ENCODE measurements at regions not wholly inside any gene's neighbourhood (a gene's known extent, or its start where the extent isn't known, plus 50 kb on each side); places are given as distances from the start of the nearest gene placed in this dataset.

DNA sequence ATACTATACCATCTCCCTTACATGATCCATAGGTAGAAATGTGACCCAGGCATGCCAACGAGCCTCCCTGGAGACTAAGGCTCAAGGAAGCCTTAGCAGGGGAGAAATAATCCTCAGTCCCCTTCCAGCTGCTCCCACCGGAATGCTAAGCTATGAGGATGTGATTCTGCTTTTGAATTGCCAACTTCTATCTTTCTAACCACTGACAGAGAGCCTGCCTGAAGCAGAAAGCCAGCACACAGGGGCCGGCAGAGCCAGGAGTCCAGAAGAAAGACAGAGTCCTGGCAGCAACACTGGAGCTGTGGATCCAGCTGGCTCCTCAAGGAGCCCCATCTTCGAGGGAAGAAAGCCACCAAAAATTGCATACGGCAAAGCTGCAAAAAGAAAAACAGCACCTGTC is 579.6 kb upstream of the CDH5 start:
- TF ChIP-seq, protein P1, sequence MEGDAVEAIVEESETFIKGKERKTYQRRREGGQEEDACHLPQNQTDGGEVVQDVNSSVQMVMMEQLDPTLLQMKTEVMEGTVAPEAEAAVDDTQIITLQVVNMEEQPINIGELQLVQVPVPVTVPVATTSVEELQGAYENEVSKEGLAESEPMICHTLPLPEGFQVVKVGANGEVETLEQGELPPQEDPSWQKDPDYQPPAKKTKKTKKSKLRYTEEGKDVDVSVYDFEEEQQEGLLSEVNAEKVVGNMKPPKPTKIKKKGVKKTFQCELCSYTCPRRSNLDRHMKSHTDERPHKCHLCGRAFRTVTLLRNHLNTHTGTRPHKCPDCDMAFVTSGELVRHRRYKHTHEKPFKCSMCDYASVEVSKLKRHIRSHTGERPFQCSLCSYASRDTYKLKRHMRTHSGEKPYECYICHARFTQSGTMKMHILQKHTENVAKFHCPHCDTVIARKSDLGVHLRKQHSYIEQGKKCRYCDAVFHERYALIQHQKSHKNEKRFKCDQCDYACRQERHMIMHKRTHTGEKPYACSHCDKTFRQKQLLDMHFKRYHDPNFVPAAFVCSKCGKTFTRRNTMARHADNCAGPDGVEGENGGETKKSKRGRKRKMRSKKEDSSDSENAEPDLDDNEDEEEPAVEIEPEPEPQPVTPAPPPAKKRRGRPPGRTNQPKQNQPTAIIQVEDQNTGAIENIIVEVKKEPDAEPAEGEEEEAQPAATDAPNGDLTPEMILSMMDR (IDR thresholded peaks at IDR 0.05): no peak
- TF ChIP-seq POLR2A (IDR thresholded peaks at IDR 0.05): no peak

Measured in uterus (tissue), 2 donors.